ENCODE measurements at regions not wholly inside any gene's neighbourhood (a gene's known extent, or its start where the extent isn't known, plus 50 kb on each side); places are given as distances from the start of the nearest gene placed in this dataset.
A peak's percentile ranks its signal among the peaks of the same experiment; 100 is the strongest.
"Not testable (repeated sequence)": the region's sequence is repeated elsewhere in the genome, so short reads cannot be mapped to it uniquely, and the experiment has no call there.

GRCh38 chr6:15827496-15828255 lies 164.8 kb upstream of the DTNBP1 start:
- DNase-seq, result no peak

DNA sequence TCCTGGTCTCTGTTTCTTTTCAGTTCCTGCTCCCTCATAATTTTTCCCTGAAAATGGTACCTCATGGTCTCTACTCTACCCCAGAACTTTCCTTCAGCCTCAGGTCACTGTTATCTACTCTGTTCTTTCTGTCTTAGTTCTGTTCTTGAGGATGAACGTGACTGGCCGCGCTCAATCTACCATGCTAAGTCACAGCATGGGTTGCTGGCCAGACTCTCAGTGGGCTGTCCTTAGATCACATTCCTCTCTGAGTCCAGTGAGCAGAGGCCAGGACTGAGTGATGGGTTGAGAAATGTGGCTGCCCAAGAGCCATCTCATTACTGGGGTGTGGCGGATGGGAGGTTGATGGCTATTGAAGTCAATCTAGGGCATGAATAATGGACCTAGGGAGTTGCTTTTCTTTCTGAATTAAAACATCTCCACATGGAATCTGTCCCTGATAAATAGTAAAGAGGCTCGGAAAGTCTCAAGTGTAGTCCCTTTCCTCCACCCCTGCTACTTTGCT lies 164.0 kb upstream of the DTNBP1 start:
- no peak for DNase-seq

DNA sequence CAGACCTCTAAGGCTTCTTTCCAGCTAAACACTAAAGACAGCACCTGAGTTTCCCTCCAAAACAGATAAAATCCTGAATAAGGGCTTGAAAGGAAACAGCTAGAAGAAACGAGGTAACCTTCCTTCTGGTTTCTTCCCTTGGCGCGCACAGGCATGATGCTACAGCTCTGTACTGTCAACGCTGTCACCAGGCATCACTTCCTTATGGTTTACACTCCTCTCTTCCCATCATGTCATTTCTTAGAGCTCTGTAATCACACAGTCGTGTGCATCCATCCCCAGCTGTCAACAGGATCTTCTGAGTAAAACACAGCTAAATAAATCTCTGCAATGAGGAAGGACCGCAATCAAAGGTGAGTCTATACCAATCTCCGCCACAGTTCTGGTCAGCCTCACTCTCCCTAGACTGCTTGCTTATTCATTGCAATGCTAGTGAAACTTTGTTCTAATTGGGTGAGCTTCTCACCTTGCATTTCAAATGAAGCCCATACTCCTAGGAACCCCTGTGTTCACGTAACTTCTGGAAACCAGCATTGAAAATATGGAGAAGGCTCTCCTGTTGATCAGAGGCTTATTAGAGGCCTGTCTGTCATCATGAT lies 162.6 kb upstream of the DTNBP1 start:
- no peak for DNase-seq

- DNase-seq, result no peak
Observed at GRCh38 chr6:15824811-15825210, 162.0 kb upstream of the DTNBP1 start.

DNA sequence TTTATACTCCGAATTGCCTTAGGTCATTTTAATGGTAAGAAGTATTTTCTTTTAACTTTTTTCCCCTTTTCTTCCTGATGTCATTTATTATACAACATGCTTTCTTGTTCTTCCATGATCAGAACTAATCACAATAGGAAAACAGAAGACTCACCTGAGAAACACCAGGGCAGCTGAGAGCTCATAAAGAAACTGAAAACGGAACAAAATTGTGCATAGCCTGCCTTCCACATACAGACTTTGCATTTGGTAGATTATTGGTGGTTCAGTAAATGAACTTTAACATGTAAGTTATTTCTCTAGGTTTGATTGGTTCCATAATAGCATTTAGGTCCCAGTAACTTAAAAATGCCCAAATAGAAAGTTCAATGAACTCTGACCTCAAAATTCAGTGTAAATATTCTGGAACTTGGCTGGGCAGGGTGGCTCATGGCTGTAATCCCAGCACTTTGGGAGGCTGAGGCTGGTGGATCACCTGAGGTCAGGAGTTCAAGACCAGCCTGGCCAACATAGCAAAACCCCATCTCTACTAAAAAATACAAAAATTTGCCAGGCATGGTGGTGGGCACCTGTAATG lies 161.1 kb upstream of the DTNBP1 start:
- DNase-seq, result no peak

GRCh38 chr6:15822835-15823234 lies 160.0 kb upstream of the DTNBP1 start:
- DNase-seq, result no peak

- no peak for DNase-seq
Observed at GRCh38 chr6:15819841-15820240, 157.0 kb upstream of the DTNBP1 start.

DNA sequence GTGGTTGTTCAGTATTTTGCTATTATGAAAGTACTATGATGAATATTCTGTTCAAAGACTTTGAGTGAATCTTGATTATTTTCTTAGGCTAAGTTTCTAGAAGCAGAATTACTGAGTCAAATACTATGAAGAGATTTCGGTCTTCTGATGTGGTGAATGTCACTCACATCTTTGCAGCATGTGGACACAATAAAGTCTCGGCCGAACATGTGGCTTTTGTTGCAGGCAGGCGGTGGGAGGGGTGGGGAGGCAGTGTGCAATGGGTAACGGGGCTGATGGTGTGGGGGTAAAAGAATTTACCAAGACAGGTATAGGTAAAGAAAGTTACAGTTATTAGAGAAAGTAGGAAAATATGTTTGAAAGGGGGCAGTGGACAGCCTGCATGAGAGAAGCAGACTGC lies 156.4 kb upstream of the DTNBP1 start:
- DNase-seq, result no peak

DNA sequence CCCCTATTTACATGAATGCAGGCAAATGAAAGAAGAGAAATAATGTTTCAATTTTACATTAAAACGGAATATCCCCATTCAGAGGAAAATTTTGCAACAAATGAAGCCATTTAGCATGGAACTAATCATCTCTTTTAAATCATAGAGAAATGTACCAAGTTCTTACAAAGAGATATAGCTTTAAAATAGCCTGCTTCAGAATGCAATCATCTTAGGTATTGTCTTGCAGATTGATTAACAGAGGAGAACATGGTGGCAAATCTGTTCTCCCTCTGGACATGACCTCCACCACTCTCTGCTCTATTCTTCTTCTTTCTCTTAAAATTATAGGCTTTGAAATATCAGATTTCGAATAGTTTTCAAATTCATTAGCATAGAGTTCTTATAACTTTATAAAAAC lies 155.7 kb upstream of the DTNBP1 start:
- DNase-seq, result no peak

DNA sequence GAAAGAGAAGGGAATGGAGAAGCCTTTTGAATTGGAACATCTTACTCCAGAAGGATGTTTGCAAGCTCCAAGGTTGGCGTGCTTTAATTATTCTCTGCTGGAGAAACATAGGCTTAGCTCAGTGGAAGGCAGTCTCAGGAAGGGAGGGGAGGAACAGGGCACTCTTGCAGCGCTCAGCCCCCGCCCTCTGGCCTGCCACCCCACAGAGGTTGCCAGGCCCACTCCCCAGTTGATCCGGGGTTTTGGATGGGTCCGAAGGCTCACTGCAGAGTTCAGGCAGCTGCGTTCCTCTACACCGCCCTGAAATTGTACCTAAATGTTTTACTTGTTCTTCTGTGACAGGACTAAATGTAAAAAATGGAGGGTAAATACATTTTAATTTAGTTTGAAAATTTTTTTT lies 155.2 kb upstream of the DTNBP1 start:
- DNase-seq, result no peak

DNA sequence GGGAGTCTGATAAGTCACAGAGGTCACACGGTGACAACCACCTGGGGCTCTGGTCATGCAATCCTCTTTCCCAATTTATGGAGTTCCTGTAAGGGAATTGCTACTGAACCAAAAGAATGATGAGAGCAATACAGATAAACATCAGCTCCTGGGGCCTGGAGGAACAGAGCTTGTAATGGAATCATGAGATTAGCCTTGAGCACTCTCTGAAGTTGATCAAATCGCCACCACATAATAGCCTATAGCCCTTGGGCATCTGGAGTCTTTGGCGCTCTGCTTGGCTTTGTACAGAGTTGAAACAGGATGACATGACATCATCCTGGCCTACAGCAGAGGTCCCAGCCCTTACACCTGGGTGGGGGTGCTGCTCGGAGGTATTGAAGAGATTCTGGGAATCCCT lies 154.3 kb upstream of the DTNBP1 start:
- no peak for DNase-seq

GRCh38 chr6:15816661-15817060 lies 153.8 kb upstream of the DTNBP1 start:
- no peak for DNase-seq

DNA sequence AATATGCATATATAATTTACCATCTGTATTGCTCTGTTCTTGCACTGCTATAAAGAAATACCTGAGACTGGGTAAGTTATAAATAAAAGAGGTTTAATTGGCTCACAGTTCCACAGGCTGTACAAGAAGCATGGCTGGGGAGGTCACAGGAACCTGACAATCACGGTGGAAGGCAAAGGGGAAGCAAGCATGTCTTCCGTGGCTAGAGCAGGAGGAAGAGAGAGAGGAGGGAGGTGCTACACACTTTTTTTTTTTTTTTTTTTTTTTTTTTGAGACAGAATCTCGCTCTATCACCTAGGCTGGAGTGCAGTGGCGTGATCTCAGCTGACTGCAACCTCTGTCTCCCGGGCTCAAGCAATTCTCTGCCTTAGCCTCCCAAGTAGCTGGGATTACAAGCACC lies 150.9 kb upstream of the DTNBP1 start:
- DNase-seq, result not testable (repeated sequence)

DNA sequence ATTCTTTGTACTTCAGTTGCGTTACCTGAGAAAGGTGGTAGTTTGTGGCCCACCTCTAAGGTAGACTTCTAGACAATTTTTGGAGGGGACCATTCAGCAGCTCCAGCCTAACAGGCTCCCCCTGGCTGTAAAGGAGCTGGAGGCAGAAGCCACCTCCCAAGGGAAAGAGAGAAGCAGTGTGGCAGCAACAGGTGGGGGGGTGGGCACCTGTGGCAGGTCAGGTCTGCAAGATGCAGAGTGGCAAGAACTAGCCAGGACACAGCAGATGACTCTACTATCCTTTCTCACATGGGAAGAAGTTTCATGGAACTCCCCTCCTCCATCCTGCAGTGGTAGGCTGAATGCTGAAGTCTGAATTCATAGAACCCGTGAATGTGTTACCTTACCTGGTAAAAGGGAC lies 148.3 kb upstream of the DTNBP1 start:
- DNase-seq, result no peak

DNA sequence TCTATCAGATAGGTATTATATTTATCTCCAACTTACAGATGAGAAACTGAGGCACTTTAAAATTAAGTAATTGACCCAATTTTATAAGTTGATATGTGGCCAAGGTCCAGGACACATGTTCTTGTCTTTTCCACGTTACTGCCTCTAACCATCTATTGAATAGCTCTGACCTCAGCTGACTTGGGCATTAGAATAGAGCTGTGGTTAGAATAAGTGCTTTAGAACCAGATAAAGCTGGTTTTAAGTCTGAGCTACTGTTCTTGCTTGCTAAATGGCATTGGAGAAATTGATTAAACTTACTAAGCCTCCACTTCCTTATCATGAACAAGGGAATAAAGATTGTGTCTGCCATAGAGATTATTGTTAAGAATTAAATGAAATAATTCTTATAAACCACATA lies 147.8 kb upstream of the DTNBP1 start:
- no peak for DNase-seq

- DNase-seq, result no peak
Observed at GRCh38 chr6:15809367-15809766, 146.5 kb upstream of the DTNBP1 start.

- DNase-seq, result no peak
Observed at GRCh38 chr6:15804164-15805154, 141.6 kb upstream of the DTNBP1 start.

DNA sequence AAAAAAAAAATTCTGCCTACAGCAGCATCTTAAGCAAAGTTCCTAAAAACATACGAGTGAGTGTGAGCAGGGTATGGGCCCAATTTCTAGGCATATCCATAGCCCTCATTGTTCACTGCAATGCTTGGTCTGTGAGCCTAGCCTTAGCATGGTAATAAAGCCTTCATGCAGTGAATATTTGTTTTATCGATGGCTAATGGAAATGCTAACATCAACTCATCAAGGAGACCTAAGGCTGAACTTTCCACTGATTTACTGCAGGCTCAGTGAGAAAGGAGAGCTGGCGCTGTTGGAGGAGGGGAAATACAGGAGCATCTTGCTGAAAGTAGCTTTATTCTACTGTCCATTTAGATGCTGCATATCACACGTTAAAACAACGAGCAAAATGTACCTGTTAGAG lies 139.6 kb upstream of the DTNBP1 start:
- no peak for DNase-seq

- no peak for DNase-seq
Observed at GRCh38 chr6:15801912-15802311, 139.1 kb upstream of the DTNBP1 start.

DNA sequence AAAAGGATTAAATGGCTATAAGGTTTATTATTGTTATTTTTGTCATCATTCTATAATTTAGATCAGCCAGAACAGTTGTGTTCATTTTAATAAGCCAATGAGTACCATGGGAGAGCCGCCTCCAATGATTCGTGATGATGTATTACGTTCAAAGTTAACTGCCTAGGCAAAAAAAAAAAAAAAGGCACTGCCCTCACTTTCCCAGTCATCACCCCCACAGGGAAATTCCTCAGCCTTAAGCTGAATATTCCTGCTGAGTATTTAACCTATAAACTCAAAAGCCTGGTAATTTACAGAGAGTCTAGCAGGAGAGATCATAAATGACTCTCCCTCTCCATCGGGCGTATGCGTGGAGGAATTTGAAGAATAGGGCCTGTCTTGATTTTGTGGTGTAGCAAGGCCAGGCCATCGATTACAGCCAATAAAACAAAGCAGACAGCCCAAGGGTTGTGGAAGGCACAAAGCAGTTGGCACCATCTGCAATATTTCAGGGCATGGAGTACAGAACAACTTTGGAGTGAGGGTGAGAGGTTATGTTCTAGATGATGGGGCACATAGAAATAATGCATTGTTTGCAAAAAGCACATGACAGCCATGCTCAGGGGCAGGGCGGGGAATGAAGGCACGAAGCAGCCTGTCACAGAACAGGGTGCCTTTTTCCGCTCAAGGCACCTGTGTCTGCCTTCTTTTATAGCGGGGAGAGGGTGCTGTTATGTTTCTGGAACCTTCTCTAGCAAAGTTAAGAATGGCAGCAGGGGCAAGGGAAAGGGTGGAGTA lies 138.2 kb upstream of the DTNBP1 start:
- peak; percentile 10 for DNase-seq

GRCh38 chr6:15798533-15799255 lies 135.9 kb upstream of the DTNBP1 start:
- DNase-seq, result no peak
